Activated CD4-positive, alpha-beta memory T cell treated with anti-CD3 and anti-CD28 coated beads, Interleukin-2, amount 10 ng/mL, durations not matched to agents 7 days and 5 days (primary cell): ENCODE measurements at regions not wholly inside any gene's neighbourhood (a gene's known extent, or its start where the extent isn't known, plus 50 kb on each side); places are given as distances from the start of the nearest gene placed in this dataset.

Experiments used
- CTCF ChIA-PET: fragments of 350-600 bp; sonication (Branson Sonifier 250); formaldehyde crosslinking; loops from one replicate; lab custom pipeline; 2021; ENCODE audit warnings: antibody characterized with exemption, inconsistent platforms; lab: Charles Lee
- POLR2A ChIA-PET: fragments of 350-600 bp; sonication (Branson Sonifier 250); formaldehyde crosslinking; loops from one replicate; lab custom pipeline; 2021; ENCODE audit warnings: antibody characterized with exemption; lab: Charles Lee
- DNase-seq: peaks from one replicate; pipeline ENCODE4 v3.0.0-alpha.2; 2020
- H3K27ac Mint-ChIP-seq: one replicate; pipeline ENCODE4 v1.8.0; 2021; ENCODE audit warnings: mild to moderate bottlenecking, mixed read lengths
- H3K27me3 Mint-ChIP-seq: one replicate; pipeline ENCODE4 v1.8.0; 2021; ENCODE audit warnings: mixed read lengths
- H3K36me3 Mint-ChIP-seq: one replicate; pipeline ENCODE4 v1.8.0; 2021; ENCODE audit warnings: low read depth, mixed read lengths
- H3K4me1 Mint-ChIP-seq: one replicate; pipeline ENCODE4 v1.8.0; 2021; ENCODE audit warnings: mixed read lengths
- H3K4me3 Mint-ChIP-seq: one replicate; pipeline ENCODE4 v1.8.0; 2021; ENCODE audit warnings: mild to moderate bottlenecking, mixed read lengths
- H3K9me3 Mint-ChIP-seq: one replicate; pipeline ENCODE4 v1.8.0; 2021; ENCODE audit warnings: mixed read lengths

DNA sequence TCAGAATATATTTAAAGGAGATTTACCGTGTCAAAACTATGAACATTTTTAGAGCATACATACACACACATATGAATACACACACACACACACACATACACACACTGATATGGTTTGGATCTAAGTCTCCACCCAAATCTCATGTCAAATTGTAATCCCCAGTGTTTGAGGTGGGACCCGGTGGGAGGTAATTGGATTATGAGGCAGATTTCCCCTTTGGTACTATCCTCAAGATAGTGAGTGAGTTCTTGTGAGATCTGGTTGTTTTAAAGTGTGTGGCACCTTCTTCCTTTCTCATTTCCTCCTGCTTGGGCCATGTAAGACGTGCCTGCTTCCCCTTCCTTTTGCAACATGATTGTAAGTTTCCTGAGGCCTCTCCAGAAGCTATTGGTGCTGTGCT lies 515.0 kb upstream of the ZMIZ1 start:
- no peaks in the 10 kb centered on the region for H3K4me1 Mint-ChIP-seq
- H3K27ac Mint-ChIP-seq, result no peak overlapping the region
- H3K4me3 Mint-ChIP-seq, result no peak overlapping the region
- H3K27me3 Mint-ChIP-seq, result peaks cover 13% of the 10 kb centered on the region
- no peak for DNase-seq
- CTCF ChIA-PET, result no interaction called here
- no peaks in the 10 kb centered on the region for H3K36me3 Mint-ChIP-seq
- H3K9me3 Mint-ChIP-seq, result no peaks in the 10 kb centered on the region
- POLR2A ChIA-PET, result no interaction called here

DNA sequence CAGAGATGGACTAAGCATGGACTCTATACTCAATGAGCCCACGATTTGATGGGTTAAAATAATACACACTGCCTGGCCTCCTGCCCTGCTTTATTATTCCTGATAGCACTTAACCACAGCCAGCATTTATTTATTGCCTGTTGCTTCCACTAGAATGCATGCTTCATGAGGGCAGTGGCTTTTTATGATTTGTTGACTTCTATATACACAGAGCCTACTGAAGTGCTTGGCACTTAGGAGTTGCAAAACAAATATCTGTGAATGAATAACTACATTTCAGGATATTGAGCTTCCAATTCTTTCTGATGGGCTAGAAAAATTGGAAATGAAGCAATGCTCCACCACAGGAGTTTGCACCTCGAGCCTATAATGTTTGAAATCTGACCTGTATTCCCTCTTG lies 513.6 kb upstream of the ZMIZ1 start:
- Mint-ChIP-seq H3K36me3 (no peaks in the 10 kb centered on the region), H3K4me3 (no peak overlapping the region), H3K4me1 (no peaks in the 10 kb centered on the region), H3K27me3 (peaks cover 8% of the 10 kb centered on the region), H3K9me3 (no peaks in the 10 kb centered on the region), H3K27ac (no peak overlapping the region)
- DNase-seq, result no peak
- POLR2A ChIA-PET, result no interaction called here
- CTCF ChIA-PET, result no interaction called here

DNA sequence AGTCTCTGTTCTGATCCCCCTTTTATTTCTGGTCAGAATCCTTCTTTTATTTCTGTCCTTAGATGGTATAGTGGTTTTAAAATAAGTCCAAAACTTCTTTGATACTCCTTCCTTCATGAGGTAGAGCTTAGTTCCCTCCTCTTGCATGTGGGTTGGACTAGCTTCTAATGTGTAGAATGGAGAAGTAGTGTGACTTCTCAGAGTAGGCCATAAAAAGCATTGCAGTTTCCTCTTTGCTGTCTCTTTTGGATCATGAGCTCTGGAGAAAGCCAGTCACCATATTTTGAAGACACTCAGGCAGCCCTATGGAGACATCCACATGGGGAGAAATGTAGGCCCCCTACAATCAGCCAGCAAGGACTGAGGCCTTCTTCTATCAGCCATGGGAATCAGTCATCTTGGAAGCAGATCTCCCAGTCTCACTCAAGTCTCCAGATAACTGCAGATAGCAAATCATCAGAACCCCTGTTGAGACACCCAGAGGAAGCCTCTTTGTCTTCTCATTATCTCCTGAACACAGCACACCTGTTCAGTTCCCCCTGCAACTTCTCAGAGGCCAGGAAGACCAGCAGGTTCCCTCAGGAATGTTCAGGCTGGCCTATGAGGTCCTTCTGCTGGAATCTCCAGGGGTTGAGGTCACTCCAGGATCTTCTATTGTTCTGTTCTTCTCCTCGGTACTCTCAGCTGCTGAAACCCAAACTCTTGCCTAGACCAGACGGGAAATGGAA lies 511.9 kb upstream of the ZMIZ1 start:
- CTCF ChIA-PET, result no interaction called here
- no peaks in the 10 kb centered on the region for H3K4me1 Mint-ChIP-seq
- no peaks in the 10 kb centered on the region for H3K9me3 Mint-ChIP-seq
- DNase-seq, result no peak
- H3K4me3 Mint-ChIP-seq, result no peak overlapping the region
- no peak overlapping the region for H3K27ac Mint-ChIP-seq
- no peaks in the 10 kb centered on the region for H3K36me3 Mint-ChIP-seq
- POLR2A ChIA-PET, result no interaction called here
- peaks cover 3% of the 10 kb centered on the region for H3K27me3 Mint-ChIP-seq

DNA sequence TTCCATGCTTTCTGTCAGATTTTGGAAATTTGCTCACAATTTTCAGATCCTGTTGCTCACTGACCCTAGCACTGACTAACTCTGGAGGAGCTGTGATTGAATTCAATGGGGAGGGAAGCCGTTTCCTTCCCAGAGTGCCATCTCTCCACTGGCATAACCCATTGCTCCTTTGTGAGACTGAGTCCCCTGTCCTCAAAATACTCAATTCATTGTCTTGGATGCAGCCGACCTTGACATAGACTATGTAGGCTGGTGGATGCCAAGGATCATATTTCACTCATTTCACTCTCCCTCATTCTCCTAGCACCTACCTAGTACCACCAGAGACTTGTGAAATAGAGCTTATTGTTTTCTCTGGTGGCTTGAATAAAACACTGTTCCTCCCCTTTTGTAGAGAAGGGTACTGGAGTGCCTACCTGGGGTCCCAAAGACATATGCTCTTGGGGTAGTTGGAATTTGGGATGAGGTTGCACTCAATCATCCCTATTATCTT lies 511.3 kb upstream of the ZMIZ1 start:
- peaks cover 3% of the 10 kb centered on the region for H3K27me3 Mint-ChIP-seq
- no peak overlapping the region for H3K27ac Mint-ChIP-seq
- CTCF ChIA-PET, result no interaction called here
- H3K4me1 Mint-ChIP-seq, result no peaks in the 10 kb centered on the region
- H3K36me3 Mint-ChIP-seq, result no peaks in the 10 kb centered on the region
- H3K9me3 Mint-ChIP-seq, result no peaks in the 10 kb centered on the region
- no peak for DNase-seq
- POLR2A ChIA-PET, result no interaction called here
- H3K4me3 Mint-ChIP-seq, result no peak overlapping the region

DNA sequence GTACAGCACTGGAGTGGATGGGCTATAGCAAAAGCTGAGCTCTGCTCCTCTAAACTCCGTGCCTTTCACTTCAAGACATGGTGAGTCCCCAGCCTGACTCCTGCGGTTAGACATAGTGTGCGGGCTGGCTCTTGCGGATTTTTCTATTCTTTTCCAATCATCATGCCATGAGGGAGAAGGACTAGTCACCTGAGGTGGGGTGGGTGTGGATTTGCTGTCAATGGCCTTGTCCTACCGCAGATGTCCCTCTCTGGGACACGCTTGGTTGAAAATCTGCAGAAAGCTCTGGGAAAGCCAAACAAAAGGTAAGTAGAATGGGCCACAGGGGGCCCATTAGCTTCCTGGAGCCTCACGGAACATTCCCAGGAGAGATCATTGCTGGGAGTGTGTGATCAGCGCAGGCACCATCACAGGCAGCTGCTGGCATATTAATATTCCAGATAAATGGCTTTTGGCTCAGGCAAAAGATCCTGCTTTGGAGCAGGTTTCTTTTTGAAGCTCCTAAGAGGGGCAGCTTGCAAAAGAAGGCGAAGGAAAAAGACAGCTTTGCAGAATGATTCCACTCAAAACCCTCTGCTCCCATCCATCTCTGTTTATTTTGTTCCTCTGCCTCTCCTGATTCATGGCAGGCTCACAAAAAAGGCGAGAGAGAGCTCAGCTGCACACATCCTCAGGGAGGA lies 509.0 kb upstream of the ZMIZ1 start:
- Mint-ChIP-seq H3K36me3 (no peaks in the 10 kb centered on the region), H3K4me1 (no peaks in the 10 kb centered on the region), H3K27ac (no peak overlapping the region), H3K9me3 (no peaks in the 10 kb centered on the region), H3K27me3 (peaks cover 3% of the 10 kb centered on the region), H3K4me3 (no peak overlapping the region)
- no peak for DNase-seq
- ChIA-PET POLR2A (no interaction called here), CTCF (no interaction called here)

DNA sequence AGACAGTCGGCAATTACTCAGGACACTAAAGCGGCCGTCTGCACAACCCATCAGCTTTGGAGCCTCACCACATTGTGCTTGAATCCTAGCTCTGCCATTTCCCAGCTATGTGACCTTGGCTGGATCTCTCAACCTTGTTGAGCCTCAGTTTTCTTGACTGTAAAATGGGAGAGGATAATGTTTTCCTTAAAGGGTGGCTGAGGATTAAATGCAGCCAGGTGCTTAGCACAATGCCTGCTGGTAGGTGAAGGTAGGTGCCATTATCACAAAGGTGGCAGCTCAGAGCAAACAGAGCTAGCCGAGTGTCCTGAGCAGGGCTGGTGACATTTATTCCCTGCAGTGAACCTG lies 508.5 kb upstream of the ZMIZ1 start:
- H3K4me1 Mint-ChIP-seq, result no peaks in the 10 kb centered on the region
- ChIA-PET POLR2A (no interaction called here), CTCF (no interaction called here)
- peaks cover 6% of the 10 kb centered on the region for H3K27me3 Mint-ChIP-seq
- H3K27ac Mint-ChIP-seq, result no peak overlapping the region
- H3K9me3 Mint-ChIP-seq, result no peaks in the 10 kb centered on the region
- H3K36me3 Mint-ChIP-seq, result no peaks in the 10 kb centered on the region
- no peak overlapping the region for H3K4me3 Mint-ChIP-seq
- DNase-seq, result no peak

DNA sequence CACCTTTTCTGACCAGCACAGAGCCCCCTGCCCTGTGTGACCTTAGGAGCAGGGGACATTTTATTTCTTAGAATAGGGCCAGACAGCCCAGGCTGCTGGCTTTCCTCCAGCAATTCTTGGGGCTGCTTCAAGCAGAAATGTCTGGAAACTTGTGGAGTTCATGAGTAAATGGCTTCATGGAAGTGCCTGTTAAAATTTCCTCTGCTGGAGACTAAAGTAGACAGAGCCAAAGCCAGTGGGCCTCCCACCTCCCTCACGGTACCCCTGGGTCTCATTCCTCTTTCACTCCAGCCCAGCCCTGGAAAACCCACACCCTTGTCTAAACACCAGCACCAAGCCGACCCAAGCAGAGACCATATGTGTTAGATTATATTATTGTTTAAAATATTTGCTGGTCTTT lies 505.5 kb upstream of the ZMIZ1 start:
- Mint-ChIP-seq H3K4me1 (no peaks in the 10 kb centered on the region), H3K36me3 (no peaks in the 10 kb centered on the region), H3K27ac (no peak overlapping the region), H3K4me3 (no peak overlapping the region), H3K27me3 (peaks cover 10% of the 10 kb centered on the region), H3K9me3 (no peaks in the 10 kb centered on the region)
- ChIA-PET POLR2A (no interaction called here), CTCF (no interaction called here)
- no peak for DNase-seq

DNA sequence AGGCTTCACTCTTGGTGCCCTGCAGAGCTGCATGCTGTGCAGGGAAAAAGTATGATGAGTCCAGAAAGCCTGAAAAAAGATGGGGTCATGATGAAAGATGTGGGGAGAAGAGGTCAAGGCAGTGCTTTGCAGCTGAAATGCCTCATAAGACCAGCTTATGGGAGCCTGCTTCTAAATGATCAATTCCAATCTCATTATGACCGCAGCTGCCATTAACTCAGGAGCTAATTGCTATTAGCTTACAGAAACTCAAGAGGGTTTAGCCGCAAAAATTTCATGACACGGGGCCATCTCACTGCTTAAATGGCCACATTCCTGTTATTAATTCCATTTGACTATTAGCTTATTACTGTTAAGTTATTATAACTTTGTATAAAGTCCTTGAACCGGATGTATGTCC lies 502.9 kb upstream of the ZMIZ1 start:
- H3K4me1 Mint-ChIP-seq, result no peaks in the 10 kb centered on the region
- CTCF ChIA-PET, result no interaction called here
- POLR2A ChIA-PET, result no interaction called here
- no peak overlapping the region for H3K27ac Mint-ChIP-seq
- DNase-seq, result no peak
- no peak overlapping the region for H3K4me3 Mint-ChIP-seq
- peaks cover 10% of the 10 kb centered on the region for H3K27me3 Mint-ChIP-seq
- H3K36me3 Mint-ChIP-seq, result no peaks in the 10 kb centered on the region
- H3K9me3 Mint-ChIP-seq, result no peaks in the 10 kb centered on the region

DNA sequence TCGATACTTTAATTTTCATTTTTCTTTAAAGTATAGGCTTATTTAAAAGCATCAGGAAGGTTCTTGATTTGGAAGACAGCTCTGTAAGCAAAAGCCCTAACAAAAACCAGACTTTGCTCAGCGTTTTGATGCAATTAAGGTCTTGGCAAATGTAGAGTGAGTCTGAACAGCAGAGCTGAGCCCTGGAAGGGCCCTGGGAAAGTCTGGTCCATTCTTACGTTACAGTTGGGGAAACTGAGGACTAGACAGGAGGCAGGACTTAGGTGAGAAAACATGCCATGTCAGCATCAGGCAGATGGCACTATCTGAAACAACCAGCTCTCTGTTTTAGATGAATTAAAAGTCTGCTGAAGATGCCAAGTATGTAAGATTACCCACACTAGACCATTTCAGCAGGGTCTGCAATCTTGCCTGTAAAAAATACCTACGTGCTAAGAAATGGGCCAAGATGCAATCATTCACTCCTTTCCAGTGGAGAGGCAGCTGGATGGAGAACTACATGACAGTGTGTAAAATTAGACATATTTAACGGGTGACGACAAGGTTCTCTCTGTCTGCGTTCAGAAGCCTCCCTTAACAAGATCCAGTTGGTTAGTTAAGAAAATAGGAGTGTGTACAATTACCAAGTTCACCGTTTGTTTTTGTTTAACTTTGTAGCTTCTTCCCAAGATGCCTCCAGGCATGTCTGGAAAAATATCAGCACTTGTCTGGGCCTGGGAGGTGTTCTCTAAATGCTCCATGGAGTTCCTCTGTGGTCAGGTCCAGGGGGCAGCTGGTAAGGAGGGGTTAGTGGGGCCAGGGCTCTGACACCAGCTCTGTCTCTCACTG lies 502.3 kb upstream of the ZMIZ1 start:
- no peaks in the 10 kb centered on the region for H3K36me3 Mint-ChIP-seq

DNA sequence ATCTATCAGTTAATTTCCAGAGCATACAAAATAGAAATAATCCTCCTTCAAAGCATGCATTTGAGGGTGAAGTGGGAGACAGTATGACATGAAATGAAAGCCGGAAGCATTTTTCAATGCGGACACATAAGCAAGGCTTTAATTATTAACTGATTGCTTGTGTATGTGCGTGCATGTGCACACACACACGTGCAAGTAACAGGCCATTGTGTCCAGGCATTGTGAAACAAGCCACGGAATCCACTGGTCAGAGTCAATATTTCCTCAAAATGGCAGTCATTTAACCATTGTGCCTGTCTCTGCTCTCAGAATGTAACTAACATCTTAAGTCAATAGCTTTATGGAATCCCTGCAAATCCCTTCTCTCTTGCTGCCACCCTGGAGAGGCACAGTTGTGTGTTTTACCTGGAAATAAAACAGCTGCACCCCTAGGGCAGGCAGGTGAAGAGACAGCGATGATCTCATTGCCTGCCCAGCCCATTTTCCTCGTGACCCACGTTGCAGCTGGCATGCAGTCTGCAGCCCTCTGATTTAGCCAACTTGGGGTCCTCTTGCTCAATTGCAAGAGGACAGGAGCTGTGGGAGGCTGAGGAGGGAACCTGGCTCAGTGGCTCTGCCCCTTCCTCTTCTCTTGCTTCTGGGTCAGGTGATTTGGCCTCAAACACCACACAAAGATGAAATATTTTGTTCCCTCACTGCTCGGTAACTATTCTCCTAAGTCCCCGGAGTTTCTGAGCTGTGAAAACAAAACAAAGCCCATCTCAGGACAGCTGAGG lies 500.9 kb upstream of the ZMIZ1 start:
- ChIA-PET POLR2A (no interaction called here), CTCF (no interaction called here)
- H3K4me3 Mint-ChIP-seq, result no peak overlapping the region
- DNase-seq, result no peak
- H3K27ac Mint-ChIP-seq, result no peak overlapping the region
- H3K36me3 Mint-ChIP-seq, result no peaks in the 10 kb centered on the region
- H3K9me3 Mint-ChIP-seq, result no peaks in the 10 kb centered on the region
- peaks cover 8% of the 10 kb centered on the region for H3K27me3 Mint-ChIP-seq
- H3K4me1 Mint-ChIP-seq, result no peaks in the 10 kb centered on the region

More for the DNA sequence above, 502.3 kb upstream of the ZMIZ1 start:
- no peak overlapping the region for H3K4me3 Mint-ChIP-seq
- DNase-seq, result no peak
- no peak overlapping the region for H3K27ac Mint-ChIP-seq
- H3K4me1 Mint-ChIP-seq, result no peaks in the 10 kb centered on the region
- H3K27me3 Mint-ChIP-seq, result peaks cover 10% of the 10 kb centered on the region
- H3K9me3 Mint-ChIP-seq, result no peaks in the 10 kb centered on the region
- POLR2A ChIA-PET, result no interaction called here
- CTCF ChIA-PET, result no interaction called here

DNA sequence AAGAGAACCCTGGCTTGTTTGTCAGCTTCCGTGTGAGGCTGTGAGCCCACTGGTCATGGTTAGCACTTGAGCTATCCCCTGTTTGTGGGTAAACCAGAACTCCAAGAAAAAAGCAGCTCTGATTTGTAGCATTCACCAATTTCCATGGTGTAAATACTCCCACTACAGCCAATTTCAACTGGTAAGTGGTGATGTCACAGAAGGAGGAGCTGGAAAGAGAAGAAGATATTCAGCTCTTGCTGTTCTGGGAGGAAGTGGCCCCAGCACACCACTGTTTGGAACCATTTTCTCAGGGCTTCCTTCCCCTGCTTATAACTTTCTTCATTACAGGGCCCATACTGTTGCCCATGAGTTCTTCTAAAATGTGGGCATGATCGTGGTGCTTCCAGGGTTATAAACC lies 500.1 kb upstream of the ZMIZ1 start:
- ChIA-PET POLR2A (no interaction called here), CTCF (no interaction called here)
- no peaks in the 10 kb centered on the region for H3K9me3 Mint-ChIP-seq
- no peak for DNase-seq
- peaks cover 7% of the 10 kb centered on the region for H3K27me3 Mint-ChIP-seq
- H3K4me3 Mint-ChIP-seq, result no peak overlapping the region
- no peak overlapping the region for H3K27ac Mint-ChIP-seq
- no peaks in the 10 kb centered on the region for H3K36me3 Mint-ChIP-seq
- H3K4me1 Mint-ChIP-seq, result no peaks in the 10 kb centered on the region

DNA sequence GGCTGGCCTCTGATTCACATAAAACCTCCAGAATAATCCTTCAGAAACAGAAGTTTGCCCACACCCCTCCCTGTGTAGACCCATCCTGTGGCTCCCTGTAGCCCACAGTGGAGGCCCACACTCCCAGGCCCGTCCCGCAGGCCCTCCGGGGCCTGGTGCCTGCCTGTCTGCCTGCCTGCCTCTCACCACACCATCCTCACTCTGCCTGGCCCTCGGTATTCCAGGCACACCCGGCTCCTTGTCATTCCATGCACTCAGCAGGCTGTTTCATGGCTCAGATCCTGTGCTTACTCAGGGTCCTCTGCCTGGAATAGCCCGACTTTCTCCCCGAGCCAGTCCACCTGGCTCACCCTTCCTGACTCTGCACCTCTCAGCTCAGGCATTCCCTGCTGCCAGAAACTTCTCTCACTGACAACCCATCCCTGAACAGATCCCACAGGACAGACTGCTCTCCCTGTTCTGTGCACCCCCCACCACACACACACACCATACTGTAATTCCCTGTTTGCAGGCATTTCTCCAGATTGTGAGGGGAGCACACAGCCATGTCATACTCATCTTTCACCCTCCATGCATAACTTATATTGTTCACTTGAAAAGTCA lies 498.0 kb upstream of the ZMIZ1 start:
- no peak for DNase-seq
- no peaks in the 10 kb centered on the region for H3K4me1 Mint-ChIP-seq
- H3K27me3 Mint-ChIP-seq, result peaks cover 3% of the 10 kb centered on the region
- no peaks in the 10 kb centered on the region for H3K36me3 Mint-ChIP-seq
- POLR2A ChIA-PET, result no interaction called here
- CTCF ChIA-PET, result no interaction called here
- H3K27ac Mint-ChIP-seq, result no peak overlapping the region
- no peaks in the 10 kb centered on the region for H3K9me3 Mint-ChIP-seq
- no peak overlapping the region for H3K4me3 Mint-ChIP-seq

DNA sequence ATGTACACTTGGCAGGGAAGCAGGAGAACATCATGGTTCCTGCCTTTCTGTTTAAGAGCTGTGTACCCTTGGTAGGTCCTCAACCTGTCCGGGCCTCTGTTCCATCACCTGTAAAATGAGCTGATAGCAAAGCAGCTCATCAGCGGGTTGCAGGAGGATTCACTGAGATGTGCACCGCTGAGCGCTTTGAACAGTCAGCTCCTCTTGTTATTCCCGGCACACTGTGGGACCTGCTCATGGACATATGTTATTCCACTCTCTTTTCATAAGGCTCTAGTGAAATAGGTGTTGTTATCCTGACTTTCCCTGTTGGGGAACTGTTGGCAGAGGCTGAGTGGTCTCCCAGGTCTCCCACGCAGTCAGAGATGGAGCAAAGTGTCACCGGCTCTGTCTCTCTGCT lies 497.5 kb upstream of the ZMIZ1 start:
- Mint-ChIP-seq H3K9me3 (no peaks in the 10 kb centered on the region), H3K27me3 (peaks cover 3% of the 10 kb centered on the region), H3K4me3 (no peak overlapping the region), H3K27ac (no peak overlapping the region), H3K36me3 (no peaks in the 10 kb centered on the region), H3K4me1 (no peaks in the 10 kb centered on the region)
- POLR2A ChIA-PET, result no interaction called here
- CTCF ChIA-PET, result no interaction called here
- DNase-seq, result no peak
